Uterus (tissue), 2 donors: ENCODE measurements at regions not wholly inside any gene's neighbourhood (a gene's known extent, or its start where the extent isn't known, plus 50 kb on each side); places are given as distances from the start of the nearest gene placed in this dataset.

ENCODE experiments used
- POLR2A ChIP-seq, 2 donors: fragments of 450-650 bp; IDR thresholded peaks; one replicate each; pipeline ENCODE4 v1.6.1; 2016; ENCODE audit warnings: antibody characterized with exemption in 2 of 2, mild to moderate bottlenecking in 1 of 2, moderate library complexity in 1 of 2
- TF ChIP-seq, protein P1 (sequence below), 4 experiments: fragments of 200-600 bp in 2 of 4; fragments of 450-650 bp in 2 of 4; sonication (generic) in 2 of 4; IDR thresholded peaks; one replicate each; pipeline ENCODE4 v1.5.1; 2016 to 2019; ENCODE audit warnings: antibody characterized with exemption in 4 of 4, mild to moderate bottlenecking in 2 of 4, moderate library complexity in 1 of 4

DNA sequence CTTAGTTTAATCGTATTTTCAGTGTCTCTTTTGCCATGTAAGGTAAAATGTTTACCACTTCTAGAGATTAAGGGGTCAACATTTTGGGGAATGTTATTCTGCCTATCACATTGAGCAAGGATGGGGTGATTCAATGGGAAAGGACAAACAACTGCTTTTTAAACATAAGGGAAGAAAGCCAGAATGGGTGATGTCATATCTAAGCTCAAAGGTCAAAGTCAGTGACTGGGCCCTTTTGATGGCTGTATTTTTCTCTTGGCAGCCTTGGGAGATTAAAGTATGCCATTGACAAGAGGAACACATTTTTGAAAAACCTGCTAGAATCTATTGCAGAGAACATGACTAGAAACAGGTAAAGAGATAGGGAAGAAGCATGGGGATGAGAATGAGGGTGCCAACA is 477.3 kb upstream of the IRAK1BP1 start:
- TF ChIP-seq, protein P1, sequence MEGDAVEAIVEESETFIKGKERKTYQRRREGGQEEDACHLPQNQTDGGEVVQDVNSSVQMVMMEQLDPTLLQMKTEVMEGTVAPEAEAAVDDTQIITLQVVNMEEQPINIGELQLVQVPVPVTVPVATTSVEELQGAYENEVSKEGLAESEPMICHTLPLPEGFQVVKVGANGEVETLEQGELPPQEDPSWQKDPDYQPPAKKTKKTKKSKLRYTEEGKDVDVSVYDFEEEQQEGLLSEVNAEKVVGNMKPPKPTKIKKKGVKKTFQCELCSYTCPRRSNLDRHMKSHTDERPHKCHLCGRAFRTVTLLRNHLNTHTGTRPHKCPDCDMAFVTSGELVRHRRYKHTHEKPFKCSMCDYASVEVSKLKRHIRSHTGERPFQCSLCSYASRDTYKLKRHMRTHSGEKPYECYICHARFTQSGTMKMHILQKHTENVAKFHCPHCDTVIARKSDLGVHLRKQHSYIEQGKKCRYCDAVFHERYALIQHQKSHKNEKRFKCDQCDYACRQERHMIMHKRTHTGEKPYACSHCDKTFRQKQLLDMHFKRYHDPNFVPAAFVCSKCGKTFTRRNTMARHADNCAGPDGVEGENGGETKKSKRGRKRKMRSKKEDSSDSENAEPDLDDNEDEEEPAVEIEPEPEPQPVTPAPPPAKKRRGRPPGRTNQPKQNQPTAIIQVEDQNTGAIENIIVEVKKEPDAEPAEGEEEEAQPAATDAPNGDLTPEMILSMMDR (IDR thresholded peaks at IDR 0.05) = no peak
- TF ChIP-seq POLR2A (IDR thresholded peaks at IDR 0.05) = no peak
